GM19438 (cell line): ENCODE measurements at regions not wholly inside any gene's neighbourhood (a gene's known extent, or its start where the extent isn't known, plus 50 kb on each side); places are given as distances from the start of the nearest gene placed in this dataset.
"Not testable (repeated sequence)": the region's sequence is repeated elsewhere in the genome, so short reads cannot be mapped to it uniquely, and the experiment has no call there.

Experiments
- ATAC-seq: cut with Tn5 transposase; IDR thresholded peaks from one replicate; pipeline ENCODE4 v1.9.1; 2021; ENCODE audit warnings: low read depth; ENCODE audit not compliant: unreplicated experiment

DNA sequence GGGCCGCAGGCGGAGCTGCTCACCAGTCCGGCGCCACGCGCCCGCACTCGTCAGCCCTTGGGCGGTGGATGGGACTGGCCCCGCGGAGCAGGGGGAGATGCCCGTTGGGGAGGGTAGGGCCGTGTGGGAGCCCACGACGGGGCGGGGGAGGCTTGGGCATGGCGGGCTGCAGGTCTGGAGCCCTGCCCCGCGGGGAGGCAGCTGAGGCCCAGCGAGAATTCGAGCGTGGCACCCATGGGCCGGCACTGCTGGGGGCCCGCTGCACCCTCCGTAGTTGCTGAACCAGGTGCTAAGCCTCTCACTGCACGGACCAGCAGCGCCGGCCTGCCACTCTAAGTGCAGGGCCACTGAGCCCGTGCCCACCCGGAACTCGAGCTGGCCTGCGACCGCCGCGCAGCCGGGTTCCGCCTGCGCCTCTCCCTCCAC, 182.4 kb upstream of the ERBB4 start:
- no peak for ATAC-seq

GRCh38 chr2:212715411-212715810, 176.8 kb upstream of the ERBB4 start:
- not testable (repeated sequence) for ATAC-seq

DNA sequence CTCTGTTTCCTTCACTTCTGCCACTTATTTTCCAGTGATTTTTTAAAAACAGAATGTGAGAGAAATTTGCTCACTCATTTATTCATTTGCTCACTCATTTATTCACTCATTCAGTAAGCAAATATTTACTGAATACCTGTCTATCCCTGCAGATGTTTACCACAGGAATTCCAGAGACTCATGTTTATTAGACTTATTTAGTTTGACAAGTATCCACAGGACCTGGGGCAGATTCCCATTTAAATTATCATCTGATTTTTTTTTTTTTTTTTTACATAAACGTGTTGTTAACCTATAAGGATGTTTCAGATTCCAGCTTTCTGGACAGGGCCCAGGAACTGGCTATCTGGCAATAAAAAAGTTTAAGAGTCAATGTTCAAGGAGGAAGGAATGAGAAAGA, 175.1 kb upstream of the ERBB4 start:
- ATAC-seq = no peak

- no peak for ATAC-seq
Observed at GRCh38 chr2:212712991-212713390, 174.4 kb upstream of the ERBB4 start.

GRCh38 chr2:212712466-212712865, 173.9 kb upstream of the ERBB4 start:
- ATAC-seq = no peak

- ATAC-seq = no peak
Observed at GRCh38 chr2:212711856-212712255, 173.3 kb upstream of the ERBB4 start.

DNA sequence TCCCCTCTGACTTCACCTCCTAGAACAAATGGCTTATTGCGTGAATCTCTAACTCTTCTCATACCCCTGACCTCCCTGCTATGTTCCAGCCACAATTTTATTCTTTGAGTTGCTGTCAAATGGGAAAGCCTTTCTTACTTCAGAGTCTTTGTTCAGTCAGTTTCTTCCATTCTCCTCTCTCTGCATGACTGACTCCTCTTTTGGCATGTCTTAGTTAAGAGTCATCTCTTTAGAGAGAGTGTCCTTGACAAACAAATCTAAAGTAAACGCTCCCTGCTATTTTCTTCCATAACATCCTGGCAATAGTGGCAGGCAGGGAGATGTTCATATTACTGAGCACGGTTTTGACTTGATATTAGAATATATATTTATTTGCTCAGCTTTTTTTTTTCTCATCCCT, 170.7 kb upstream of the ERBB4 start:
- no peak for ATAC-seq

DNA sequence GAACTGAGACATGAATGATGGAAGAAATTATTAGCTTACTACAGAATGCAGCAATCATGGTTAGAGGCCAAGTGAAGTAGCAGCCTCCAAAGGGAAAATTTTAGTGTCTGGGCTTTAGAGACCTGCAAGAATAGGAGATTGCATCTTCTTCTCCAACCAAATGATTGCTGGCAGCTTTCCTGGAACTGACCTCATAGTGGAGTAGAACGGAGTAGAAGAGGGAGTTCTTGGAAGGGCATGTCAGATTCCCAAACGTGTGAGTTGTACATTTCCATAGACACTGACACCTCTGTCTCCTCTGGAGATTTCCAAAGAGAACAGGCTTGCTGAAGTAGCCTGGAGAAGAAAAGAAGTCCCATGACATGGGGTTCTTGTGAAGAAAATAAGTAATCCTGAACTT, 169.8 kb upstream of the ERBB4 start:
- ATAC-seq = no peak

DNA sequence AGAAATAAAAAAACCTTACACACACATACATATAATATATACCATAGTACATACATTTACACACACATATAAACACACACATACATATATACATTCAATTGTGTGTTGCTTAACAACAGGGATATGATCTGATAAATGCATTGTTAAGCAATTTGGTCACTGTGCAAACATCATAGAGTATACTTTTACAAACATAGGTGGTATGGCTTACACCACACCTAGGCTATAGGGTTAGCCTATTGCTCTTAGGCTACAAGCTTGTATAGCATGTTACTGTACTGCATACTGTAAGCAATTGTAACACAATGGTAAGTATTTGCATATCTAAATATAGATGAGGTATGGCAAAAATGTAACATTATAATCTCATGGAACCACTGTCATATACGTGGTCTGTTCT, 156.8 kb upstream of the ERBB4 start:
- ATAC-seq = no peak

DNA sequence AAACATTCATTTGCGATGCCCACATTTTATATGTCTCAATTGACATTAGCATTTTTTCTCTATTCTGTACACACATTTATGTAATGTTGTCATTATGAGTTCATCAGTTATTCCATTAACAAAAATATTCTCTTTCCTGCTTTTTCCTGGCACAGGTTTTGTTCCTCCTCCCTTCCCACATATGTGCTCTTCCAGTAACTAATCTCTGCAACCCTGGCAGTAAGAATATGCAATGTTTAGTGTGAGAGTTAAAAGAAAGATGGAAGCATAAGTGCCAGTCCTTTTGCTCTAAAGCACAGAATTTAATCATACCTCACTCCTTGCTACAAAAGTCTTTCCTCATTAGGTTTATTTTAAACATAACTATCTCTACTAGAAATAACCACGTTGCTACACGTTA, 155.8 kb upstream of the ERBB4 start:
- no peak for ATAC-seq

DNA sequence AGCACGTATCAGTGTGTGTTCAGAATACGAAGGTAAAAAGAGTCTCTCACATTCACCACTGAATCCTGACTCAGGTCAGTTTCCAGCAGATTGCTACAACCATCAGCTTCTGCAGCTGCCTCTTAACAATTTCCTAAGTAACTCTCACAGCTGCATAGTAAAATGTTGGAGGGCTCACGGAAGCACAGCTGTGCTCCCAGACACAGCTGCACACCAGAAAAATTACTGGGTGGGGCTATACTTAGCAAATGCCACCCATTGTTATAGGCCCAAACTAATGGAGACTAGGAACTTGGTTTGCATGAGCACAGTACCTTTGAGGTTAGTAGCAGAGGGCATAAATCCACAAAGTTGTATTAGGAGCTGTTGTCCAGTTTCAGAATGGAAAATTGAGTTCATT, 153.9 kb upstream of the ERBB4 start:
- no peak for ATAC-seq

GRCh38 chr2:212686285-212686895, 147.8 kb upstream of the ERBB4 start:
- peak; percentile 62 for ATAC-seq

DNA sequence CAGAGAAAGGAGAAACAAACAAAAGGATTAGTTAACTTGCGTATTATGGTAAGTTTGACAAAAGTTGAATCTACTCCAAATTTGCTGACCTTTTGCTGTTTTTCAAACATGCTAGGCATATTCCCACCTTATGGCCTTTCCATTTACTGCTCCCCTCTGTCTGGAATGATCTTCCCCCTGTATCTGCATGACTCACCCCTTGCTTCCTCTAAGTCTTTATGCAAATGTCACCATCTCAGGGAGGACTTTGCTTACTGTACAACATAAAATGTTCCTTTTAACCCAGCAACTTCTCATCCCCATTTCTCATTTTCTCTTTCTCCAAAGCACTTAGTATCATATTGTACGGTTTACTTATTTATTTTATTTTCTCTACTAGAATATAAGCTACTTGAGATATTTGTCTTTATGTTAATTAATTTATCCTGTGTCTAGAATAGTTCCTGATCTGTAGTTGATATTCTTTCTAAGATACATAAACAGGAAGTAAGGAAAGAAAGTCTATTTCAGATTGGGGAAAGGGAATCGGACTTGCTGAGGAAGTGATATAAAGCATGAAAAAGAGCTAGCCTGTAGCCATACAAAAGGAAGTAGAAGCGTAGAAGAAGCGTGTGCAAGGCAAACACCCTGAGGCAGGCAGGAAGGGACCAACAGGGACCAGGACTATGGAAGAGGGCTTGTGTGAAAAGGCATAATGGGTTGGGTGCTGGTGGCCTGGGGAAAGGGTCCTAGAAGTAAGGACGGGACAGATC, 144.9 kb upstream of the ERBB4 start:
- no peak for ATAC-seq

GRCh38 chr2:212682937-212683336, 144.3 kb upstream of the ERBB4 start:
- no peak for ATAC-seq

GRCh38 chr2:212677466-212677865, 138.9 kb upstream of the ERBB4 start:
- no peak for ATAC-seq

- ATAC-seq = no peak
Observed at GRCh38 chr2:212672186-212672585, 133.6 kb upstream of the ERBB4 start.

DNA sequence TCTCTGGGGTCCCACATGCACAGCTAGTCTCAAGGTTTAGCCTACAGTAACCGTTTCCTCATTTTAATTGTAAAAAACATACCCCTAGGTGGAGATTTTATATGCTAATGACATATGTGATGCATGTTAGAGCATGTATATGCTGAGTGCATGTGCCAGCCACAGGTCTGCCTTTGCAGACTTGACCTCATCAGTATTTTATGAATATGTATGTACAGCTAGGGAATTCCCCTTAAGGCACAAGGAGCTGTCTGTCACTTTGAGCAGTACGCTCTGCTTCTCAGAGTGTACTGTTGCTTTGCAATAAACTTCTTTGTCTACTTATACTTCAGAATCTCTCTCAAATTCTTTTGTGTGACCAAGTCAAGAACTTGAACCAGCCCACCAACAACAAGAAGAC, 131.2 kb upstream of the ERBB4 start:
- ATAC-seq = no peak

DNA sequence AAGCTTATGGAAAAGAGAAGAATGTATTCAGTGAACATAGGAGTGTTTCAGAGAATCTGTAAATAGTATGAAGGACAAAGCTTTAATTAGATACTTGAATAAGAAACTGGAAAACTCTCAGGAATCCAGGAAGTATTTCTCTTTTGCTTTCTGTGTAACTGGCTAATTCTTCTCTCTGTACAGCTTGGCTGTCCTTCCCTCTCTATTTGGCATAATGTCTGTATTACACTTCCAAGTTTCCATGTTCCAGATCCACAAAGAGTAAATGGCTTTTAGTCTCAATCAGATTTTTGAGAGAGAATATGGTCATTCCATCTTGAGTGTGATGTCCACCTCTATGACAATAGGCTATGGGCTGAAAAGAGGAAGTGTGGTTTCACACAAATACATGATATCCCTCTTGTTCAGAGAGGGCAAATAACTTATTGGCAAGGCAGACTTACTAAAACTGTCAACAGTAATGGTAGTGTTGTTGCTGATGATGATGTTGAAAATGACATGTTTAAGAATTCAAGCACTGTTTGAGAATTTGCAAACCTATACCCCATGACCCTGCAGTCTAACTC, 129.2 kb upstream of the ERBB4 start:
- no peak for ATAC-seq

GRCh38 chr2:212665948-212666347, 127.3 kb upstream of the ERBB4 start:
- ATAC-seq = no peak

DNA sequence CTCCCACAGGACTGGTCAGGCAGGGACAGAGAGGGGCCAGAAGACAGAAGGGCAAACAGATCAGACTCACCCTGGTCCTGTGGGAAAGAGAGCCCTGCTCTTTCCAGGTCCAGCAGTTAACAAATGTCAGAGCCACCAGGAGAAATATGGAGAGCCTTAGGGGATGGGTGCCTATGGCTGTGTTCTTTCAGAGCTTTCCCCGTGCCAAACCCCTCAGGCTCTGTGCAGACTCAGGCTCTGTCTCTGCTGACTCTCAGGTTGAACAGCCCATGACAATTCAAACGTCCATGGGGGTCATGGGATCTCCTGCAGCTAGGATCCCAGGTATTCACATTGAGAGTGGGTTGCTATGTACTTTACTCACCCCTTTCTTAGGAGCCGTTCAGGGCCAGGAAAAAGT, 120.8 kb upstream of the ERBB4 start:
- ATAC-seq = no peak

- no peak for ATAC-seq
Observed at GRCh38 chr2:212649646-212650045, 111.0 kb upstream of the ERBB4 start.

GRCh38 chr2:212646698-212647366, 108.2 kb upstream of the ERBB4 start:
- no peak for ATAC-seq
